Activated T-cell treated with anti-CD3 and anti-CD28 coated beads, Interleukin-2, amount 50 U/mL, for 48 hours (primary cell): ENCODE measurements at regions not wholly inside any gene's neighbourhood (a gene's known extent, or its start where the extent isn't known, plus 50 kb on each side); places are given as distances from the start of the nearest gene placed in this dataset.
"Not testable (repeated sequence)": the region's sequence is repeated elsewhere in the genome, so short reads cannot be mapped to it uniquely, and the experiment has no call there.

Experiments used
- DNase-seq, 2 experiments: peaks; one replicate each; pipeline ENCODE4 v3.0.0-alpha.2; 2020

GRCh38 chr4:160746585-160746984, 1417.2 kb downstream of the FSTL5 start:
- DNase-seq = not testable (repeated sequence)

- DNase-seq = no peak
Measured at GRCh38 chr4:160772668-160773067, 1391.1 kb downstream of the FSTL5 start.

- no peak for DNase-seq
Measured at GRCh38 chr4:160795216-160795615, 1368.6 kb downstream of the FSTL5 start.

- DNase-seq = no peak
Measured at GRCh38 chr4:160808174-160808573, 1355.6 kb downstream of the FSTL5 start.

GRCh38 chr4:160809576-160809975, 1354.2 kb downstream of the FSTL5 start:
- no peak for DNase-seq

GRCh38 chr4:160810424-160810823, 1353.4 kb downstream of the FSTL5 start:
- no peak for DNase-seq

GRCh38 chr4:160810941-160811340, 1352.9 kb downstream of the FSTL5 start:
- DNase-seq = no peak

GRCh38 chr4:160811956-160812355, 1351.8 kb downstream of the FSTL5 start:
- DNase-seq = no peak

- no peak for DNase-seq
Measured at GRCh38 chr4:160814726-160815125, 1349.1 kb downstream of the FSTL5 start.

GRCh38 chr4:160818571-160818970, 1345.2 kb downstream of the FSTL5 start:
- no peak for DNase-seq

- no peak for DNase-seq
Measured at GRCh38 chr4:160819791-160820190, 1344.0 kb downstream of the FSTL5 start.

GRCh38 chr4:160824481-160824880, 1339.3 kb downstream of the FSTL5 start:
- DNase-seq = no peak

GRCh38 chr4:160825644-160826338, 1338.0 kb downstream of the FSTL5 start:
- no peak for DNase-seq

GRCh38 chr4:160826339-160826679, 1337.5 kb downstream of the FSTL5 start:
- no peak for DNase-seq

GRCh38 chr4:160831165-160831922, 1332.5 kb downstream of the FSTL5 start:
- no peak for DNase-seq

GRCh38 chr4:160835789-160836188, 1328.0 kb downstream of the FSTL5 start:
- DNase-seq = no peak

GRCh38 chr4:160836431-160836830, 1327.4 kb downstream of the FSTL5 start:
- no peak for DNase-seq

GRCh38 chr4:160846121-160846520, 1317.7 kb downstream of the FSTL5 start:
- DNase-seq = no peak

GRCh38 chr4:160847228-160847627, 1316.6 kb downstream of the FSTL5 start:
- DNase-seq = no peak

- no peak for DNase-seq
Measured at GRCh38 chr4:160848489-160848888, 1315.3 kb downstream of the FSTL5 start.

GRCh38 chr4:160848901-160849760, 1314.7 kb downstream of the FSTL5 start:
- DNase-seq = no peak

- DNase-seq = no peak
Measured at GRCh38 chr4:160864253-160864652, 1299.5 kb downstream of the FSTL5 start.

GRCh38 chr4:160869899-160870298, 1293.9 kb downstream of the FSTL5 start:
- no peak for DNase-seq

GRCh38 chr4:160872491-160872890, 1291.3 kb downstream of the FSTL5 start:
- DNase-seq = no peak
